Erythroblast (primary cell): ENCODE measurements at regions not wholly inside any gene's neighbourhood (a gene's known extent, or its start where the extent isn't known, plus 50 kb on each side); places are given as distances from the start of the nearest gene placed in this dataset.

Experiments used
- DNase-seq, 2 experiments: peaks; one replicate each; lab custom pipeline; 2025; lab: John Stamatoyannopoulos, UW
- GATA1 ChIP-seq: IDR thresholded peaks from 2 replicates; pipeline ENCODE4 v1.6.1; 2011; ENCODE audit warnings: low read depth, mild to moderate bottlenecking, control low read depth, low read length, moderate library complexity
- POLR2A ChIP-seq: IDR thresholded peaks from 2 replicates; pipeline ENCODE4 v1.6.1; 2011; ENCODE audit warnings: mild to moderate bottlenecking, low read length

DNA sequence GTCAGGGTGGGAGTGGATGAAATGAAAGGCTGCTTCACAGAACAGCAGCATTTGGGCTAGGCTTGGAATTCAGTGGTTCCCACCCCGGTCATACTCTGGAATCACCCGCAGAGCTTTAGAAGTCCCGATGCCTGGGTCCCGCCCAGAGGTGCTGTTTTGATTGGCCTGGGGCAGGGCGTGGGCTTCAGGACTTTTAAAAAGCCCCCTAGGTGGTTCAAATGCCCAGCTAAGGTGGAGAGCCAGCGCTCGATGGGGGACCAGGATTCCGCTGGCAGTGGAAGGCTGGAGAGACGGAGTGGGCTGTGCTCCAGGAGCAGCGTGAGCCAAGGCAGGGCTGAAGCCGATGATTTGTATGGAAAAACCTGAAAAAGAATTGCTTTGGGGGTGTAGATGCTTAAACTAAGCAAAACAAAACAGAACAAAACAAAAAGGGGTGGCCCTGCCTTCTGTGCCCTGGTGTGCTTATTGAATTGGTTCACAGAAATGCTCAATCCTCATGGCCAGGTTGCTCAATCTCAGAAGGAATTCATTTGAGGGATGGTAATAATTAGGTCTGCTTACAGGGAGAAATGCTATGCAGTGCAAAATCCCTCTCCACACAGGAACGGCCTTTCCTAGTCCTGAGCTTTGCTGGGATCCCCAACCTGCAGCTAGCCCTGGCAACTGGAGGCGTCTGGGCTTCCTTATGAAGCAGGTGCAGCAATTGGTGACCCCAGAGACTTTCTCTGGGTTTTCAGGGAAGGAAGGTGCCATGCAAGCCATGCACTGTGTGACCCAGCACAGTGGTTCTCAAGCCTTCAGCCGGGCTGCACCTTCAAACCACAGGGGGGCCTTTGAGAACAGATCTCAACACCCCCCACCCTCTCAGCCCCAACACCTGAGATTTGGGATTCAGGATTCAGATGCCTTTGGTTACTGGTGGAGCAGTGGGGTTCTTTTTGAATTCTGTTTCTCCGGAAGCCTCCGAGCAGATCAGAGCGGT is 174.0 kb upstream of the ZNF618 start:
- TF ChIP-seq GATA1, result no peak
- no peak for TF ChIP-seq POLR2A
- DNase-seq, result no peak

DNA sequence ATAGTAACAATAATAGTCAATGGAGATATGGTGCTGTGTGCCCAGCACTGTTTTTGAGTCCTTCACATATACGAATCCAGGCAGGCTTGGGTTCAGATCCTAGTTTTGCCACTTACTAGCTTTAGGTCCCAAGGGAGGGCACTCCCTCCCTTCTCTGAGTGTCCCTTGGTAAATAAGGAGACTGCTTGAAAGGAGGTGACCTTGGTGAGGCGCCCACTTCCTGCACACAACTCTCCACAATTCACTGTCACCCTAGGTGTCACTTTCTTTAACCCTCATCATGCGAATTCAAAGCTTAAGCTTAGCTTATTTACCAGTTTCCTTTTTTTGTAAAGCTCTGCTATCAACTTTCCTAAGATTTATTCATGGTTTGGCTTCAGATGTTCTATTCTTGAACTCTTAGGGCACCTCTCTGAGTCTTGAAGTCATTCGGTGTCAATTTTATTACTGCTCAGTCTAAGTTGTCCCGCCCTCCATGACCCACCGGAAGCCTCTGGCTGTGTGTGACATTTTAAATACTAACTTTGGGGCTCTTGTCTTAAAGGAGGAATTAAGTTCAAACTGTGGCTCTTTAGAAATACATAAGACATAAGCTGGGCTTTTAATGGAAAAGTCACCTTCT is 170.7 kb upstream of the ZNF618 start:
- no peak for TF ChIP-seq GATA1
- no peak for TF ChIP-seq POLR2A
- no peak for DNase-seq

DNA sequence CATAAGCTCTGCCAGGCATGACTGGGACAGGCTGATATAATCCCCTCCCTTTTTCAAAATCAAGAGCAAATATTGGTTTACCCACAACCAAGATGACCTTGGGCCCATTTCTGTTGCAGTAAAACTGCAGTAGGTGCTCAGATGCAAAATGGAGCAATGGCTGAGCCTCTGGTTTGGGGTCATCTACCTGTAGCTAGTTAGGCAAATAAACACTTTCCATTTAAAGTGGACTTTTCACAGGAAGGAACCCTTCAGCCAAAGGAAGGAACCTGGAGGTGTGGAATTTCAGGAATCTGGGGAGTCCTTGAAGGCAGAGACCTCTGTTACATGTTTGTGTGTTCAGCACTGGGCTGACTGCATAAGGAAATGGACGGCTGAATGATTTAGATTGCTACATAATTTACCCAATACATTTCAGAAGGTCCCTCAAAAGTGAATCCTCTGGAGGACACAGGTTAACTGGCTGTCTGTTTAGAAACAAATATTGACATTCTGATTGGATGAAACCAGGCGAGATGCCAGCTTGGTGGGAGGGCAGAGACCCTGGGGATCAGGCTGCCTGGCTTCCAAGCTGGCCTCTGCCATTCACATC is 170.1 kb upstream of the ZNF618 start:
- no peak for DNase-seq
- no peak for TF ChIP-seq POLR2A

DNA sequence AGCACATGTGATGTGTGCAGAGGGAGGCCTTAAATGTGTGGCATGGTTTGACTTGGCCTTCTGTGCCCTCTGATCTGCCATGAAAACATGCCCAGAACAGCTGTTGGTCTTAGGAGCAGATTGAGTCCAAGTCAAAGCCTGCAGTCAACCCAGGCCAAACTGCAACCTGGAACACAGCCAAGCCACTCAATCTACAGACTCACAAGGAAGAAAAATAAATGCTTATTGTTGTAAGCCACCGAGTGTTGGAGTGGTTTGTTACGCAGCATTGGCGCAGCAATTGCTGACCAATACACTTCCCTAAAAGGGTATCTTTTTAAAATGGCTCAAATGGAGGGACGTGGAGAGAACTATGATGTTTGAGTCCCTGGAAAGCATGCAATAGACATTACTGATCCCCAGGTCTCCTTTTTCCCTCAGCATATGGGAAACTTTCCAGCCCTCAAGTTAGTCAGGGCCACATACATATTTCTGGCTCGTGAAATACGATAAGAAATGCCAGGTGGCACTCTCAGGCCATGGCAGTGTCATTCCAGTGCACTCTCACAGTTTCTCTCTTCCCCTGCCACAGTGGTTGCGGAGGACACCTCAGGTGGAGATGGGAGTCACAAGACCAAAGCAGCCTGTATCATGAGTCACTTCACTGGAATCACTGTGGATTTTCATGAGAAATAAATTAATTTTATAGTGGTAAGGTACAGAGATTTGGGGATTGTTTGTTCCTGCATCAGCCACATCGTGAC is 168.0 kb upstream of the ZNF618 start:
- no peak for TF ChIP-seq GATA1
- no peak for TF ChIP-seq POLR2A

DNA sequence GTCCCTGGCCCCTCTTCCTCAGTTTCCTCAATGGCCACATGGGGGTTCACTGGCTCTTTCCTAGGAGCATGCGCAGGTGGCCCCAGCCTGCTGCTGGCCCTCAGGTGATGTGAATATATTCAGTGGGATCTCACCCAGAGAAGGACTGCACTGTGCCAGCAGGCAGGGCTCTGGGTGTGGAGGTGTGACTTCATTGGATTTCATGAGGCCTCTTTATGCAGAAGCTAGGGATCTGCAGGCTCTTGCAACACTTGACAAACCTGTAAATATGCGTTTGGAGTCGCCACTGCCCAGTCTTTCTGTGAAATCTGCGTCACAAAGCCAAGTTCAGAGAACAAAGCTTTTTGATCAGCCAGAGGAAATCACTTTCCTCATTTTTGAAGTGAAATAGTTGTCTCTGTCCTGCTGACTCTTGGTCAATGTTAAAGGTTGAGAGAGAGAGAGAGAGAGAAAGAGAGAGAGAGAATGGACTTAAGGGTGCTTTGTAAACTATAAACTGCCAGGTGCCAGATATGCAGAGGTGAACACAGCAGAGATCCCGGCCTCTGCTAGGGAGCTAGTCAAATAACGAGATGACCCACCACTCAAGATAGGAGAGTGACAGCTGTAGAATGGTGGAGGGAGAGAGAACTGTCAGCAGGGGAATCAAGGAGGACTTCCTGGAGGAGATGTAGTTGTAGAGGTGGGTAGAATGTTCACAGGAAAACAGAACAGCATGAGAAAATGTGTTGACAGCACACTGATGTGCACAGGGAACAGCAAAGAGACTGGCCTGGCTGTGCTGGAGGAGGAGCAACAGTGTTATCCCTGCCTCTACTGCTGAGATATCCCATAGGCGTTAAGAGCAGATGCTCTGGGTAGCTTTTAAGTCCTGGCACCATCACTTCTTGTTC is 167.0 kb upstream of the ZNF618 start:
- DNase-seq, result no peak
- TF ChIP-seq POLR2A, result no peak

More for the DNA sequence above, 168.0 kb upstream of the ZNF618 start:
- DNase-seq, result no peak

DNA sequence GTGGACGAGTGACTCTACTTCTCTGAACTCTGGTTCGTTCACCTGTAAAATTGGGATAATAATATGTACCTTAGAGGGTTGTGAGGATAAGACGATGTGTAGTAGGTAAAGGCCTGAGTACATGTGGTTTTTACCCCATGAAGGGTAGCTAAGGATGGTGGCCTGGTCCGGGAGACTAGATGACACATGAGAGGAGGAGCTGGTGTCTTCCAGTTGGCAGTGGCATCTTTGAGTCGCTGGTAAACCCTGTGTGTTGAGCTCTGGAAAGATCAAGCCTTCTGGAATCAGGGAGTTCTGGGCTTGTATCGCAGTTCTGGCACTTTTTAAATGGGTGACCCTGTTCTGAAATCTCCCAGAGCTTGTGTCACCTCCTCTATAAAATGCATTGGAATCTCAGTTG is 166.4 kb upstream of the ZNF618 start:
- TF ChIP-seq GATA1, result no peak
- no peak for TF ChIP-seq POLR2A
- no peak for DNase-seq

DNA sequence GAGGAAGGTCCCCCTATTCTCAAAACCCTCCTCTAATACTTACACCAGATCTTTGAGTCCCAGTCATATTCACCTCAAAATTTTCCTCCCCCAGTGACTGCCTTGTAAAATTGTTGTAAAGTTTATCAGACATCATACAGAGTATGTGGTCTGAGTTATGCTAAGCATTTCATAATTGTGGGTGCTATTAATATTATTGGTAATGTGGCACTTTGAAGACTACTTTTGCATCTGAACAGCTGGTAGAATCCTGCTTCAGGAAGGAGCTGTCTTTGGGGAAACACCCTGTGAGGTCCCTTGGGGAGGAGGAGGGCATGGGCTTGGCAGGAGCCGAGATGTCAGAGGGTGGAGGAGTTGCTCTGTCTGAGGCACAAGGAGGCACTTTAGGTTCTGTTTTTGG is 164.9 kb upstream of the ZNF618 start:
- no peak for DNase-seq
- TF ChIP-seq GATA1 (no peak), POLR2A (no peak)

DNA sequence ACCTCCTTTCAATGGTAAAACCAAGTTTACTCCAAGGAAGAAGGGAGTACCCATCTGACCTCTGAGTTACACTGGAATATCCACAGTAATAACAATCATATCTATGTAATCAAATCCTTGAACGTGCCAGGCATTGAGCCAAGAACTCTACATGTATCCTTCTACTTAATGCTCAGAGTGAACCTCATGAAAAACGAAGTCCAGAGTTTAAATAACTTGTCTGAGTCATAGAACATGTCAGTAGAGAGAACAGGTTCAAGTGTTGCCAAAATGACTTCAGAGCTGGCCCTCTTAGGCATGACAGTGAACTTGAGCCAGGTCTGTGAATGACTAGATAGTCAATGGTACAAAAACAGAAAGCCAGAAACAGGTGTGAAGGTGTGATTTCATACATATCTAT is 164.1 kb upstream of the ZNF618 start:
- DNase-seq, result no peak

DNA sequence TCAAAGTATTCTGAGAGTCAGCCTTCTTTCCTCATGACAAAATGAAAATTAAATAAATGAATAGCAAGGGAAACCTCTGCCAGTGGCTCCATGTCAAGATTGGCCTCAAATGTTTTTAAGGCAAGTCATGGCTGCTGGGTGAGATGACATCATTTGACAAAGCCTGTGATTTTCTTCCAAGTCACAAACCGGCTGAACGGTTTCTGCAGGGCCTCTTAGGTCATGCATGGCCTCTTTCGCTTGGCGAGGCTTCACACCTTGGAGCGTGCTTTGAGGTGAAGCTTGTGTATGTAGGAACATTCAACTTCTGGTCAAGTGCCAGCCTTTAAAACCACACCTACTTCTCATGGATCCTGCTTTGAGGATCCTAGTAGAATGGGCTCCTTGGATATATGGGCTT is 161.0 kb upstream of the ZNF618 start:
- DNase-seq, result no peak
- TF ChIP-seq POLR2A (no peak), GATA1 (no peak)

More for the DNA sequence above, 164.1 kb upstream of the ZNF618 start:
- TF ChIP-seq GATA1 (no peak), POLR2A (no peak)

DNA sequence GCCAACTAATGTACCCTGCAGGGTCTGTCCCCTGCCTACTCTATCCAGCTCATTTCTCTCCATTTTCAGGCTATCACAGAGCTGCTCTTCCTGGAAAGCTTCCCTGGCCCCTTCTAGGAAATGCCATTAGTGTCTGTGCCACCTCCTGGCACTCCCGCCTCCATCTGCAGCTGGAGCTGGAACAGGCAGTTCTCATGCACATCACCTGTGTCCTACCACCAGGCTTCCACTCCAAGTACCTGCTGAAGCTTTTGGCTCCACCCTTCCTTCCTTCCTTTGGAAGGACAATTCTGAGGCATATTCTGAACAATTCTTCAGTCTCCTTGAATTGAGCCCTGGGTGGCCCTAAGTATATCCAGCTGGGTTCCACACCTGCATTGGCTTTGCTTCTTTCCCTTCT is 156.2 kb upstream of the ZNF618 start:
- no peak for TF ChIP-seq POLR2A
- TF ChIP-seq GATA1, result no peak
- DNase-seq, result no peak

DNA sequence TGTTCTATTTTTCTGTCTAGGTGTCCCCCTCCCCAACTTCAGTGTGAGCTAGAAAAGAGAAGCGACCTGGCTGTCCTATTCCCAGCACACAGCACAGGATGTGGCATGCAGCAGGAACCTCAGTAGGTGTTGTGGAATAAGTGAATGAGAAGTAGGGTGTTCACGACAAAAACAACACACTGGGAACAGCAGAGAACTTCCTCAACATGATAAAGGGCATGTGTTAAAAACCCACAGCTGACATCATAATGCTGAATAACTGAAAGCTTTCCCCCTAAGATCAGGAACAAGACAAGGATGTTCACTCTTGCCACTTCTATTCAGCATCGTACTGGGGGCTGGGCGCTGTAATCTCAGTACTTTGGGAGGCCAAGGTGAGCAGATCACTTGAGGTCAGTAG is 155.6 kb upstream of the ZNF618 start:
- TF ChIP-seq GATA1, result no peak
- no peak for TF ChIP-seq POLR2A

DNA sequence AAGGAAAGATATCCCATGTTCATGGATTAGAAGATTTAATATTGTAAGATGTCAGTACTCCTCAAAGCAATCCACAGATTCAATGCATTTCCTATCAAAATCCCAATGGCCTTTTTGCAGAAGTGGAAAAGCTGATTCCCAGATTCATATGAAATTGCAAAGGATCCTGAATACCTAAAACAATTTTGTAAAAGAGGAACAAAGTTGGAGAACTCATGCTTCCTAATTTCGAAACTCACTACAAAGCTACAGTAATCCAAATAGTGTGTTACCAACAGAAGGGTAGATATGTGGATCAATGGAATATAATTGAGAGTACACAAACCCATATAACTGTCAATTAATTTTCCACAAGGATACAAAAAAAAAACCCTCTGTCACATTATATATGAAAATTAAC is 154.3 kb upstream of the ZNF618 start:
- no peak for DNase-seq
- TF ChIP-seq GATA1, result no peak
- no peak for TF ChIP-seq POLR2A

More for the DNA sequence above, 155.6 kb upstream of the ZNF618 start:
- DNase-seq, result no peak

DNA sequence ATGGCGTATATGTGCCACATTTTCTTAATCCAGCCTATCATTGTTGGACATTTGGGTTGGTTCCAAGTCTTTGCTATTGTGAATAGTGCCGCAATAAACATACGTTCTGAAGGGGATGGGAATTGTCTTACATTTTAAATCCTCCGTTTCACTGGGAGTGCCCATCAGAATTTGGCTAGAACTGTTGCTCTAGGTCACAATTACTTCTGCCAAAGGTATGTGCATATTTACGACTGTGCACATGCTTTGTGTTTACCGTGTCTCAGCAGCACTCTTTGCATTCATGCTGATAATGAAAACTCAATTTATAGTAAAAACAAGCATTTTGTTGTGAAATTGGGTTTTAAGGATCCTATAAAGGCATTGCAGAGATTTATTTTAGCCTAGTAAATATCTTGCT is 151.9 kb upstream of the ZNF618 start:
- no peak for DNase-seq
- TF ChIP-seq GATA1 (no peak), POLR2A (no peak)
